H9 (cell line): ENCODE measurements at regions not wholly inside any gene's neighbourhood (a gene's known extent, or its start where the extent isn't known, plus 50 kb on each side); places are given as distances from the start of the nearest gene placed in this dataset.
"Not testable (repeated sequence)": the region's sequence is repeated elsewhere in the genome, so short reads cannot be mapped to it uniquely, and the experiment has no call there.

Experiments used
- DNase-seq: peaks from one replicate; pipeline ENCODE4 v3.0.0-alpha.2; 2017
- H2AFZ ChIP-seq: one replicate; pipeline ENCODE4 v1.6.1; 2013; ENCODE audit warnings: mild to moderate bottlenecking, low read length, control low read depth, moderate library complexity
- H2AK5ac ChIP-seq: 2 replicates; pipeline ENCODE4 v1.6.1; 2013; ENCODE audit warnings: low read length, control low read depth, mixed read lengths; ENCODE audit not compliant: insufficient read length
- H2BK120ac ChIP-seq: one replicate; pipeline ENCODE4 v1.6.1; 2013; ENCODE audit warnings: low read depth, mild to moderate bottlenecking, low read length, control low read depth, inconsistent platforms; ENCODE audit not compliant: poor library complexity, severe bottlenecking
- H2BK12ac ChIP-seq: 2 replicates; pipeline ENCODE4 v1.6.1; 2013; ENCODE audit warnings: low read length, control low read depth, mixed read lengths, low read depth; ENCODE audit not compliant: insufficient read length
- H2BK15ac ChIP-seq: 2 replicates; pipeline ENCODE4 v1.6.1; 2013; ENCODE audit warnings: low read depth, low read length, control low read depth
- H2BK20ac ChIP-seq: one replicate; pipeline ENCODE4 v1.6.1; 2013; ENCODE audit warnings: low read depth, mild to moderate bottlenecking, low read length, control low read depth, inconsistent platforms; ENCODE audit not compliant: poor library complexity, severe bottlenecking
- H2BK5ac ChIP-seq: 2 replicates; pipeline ENCODE4 v1.6.1; 2013; ENCODE audit warnings: low read length, control low read depth, mixed read lengths; ENCODE audit not compliant: insufficient read length
- H3K14ac ChIP-seq: 2 replicates; pipeline ENCODE4 v1.6.1; 2013; ENCODE audit warnings: low read length, control low read depth; ENCODE audit not compliant: insufficient read depth
- H3K18ac ChIP-seq: 2 replicates; pipeline ENCODE4 v1.6.1; 2013; ENCODE audit warnings: low read depth, mild to moderate bottlenecking, mixed read lengths, low read length, control low read depth; ENCODE audit not compliant: insufficient read length
- H3K23ac ChIP-seq: 2 replicates; pipeline ENCODE4 v1.6.1; 2013; ENCODE audit warnings: low read length, control low read depth, mixed read lengths, low read depth; ENCODE audit not compliant: insufficient read length
- H3K23me2 ChIP-seq: 2 replicates; pipeline ENCODE4 v1.6.1; 2013; ENCODE audit warnings: low read depth, mild to moderate bottlenecking, mixed read lengths, low read length, control low read depth; ENCODE audit not compliant: insufficient read length, poor library complexity, severe bottlenecking
- H3K27ac ChIP-seq: 2 replicates; pipeline ENCODE4 v1.5.1; 2013; ENCODE audit warnings: low read length, control low read depth, mixed read lengths, low read depth; ENCODE audit not compliant: insufficient read length
- H3K27me3 ChIP-seq: 2 replicates; pipeline ENCODE4 v1.6.1; 2013; ENCODE audit warnings: low read length, control low read depth, inconsistent platforms; ENCODE audit not compliant: insufficient read depth
- H3K4ac ChIP-seq: 2 replicates; pipeline ENCODE4 v1.6.1; 2013; ENCODE audit warnings: low read depth, mild to moderate bottlenecking, control low read depth, inconsistent platforms, low read length, moderate library complexity
- H3K4me1 ChIP-seq: 2 replicates; pipeline ENCODE4 v1.6.1; 2013; ENCODE audit warnings: low read length, control low read depth, inconsistent platforms; ENCODE audit not compliant: insufficient read depth
- H3K4me2 ChIP-seq: 2 replicates; pipeline ENCODE4 v1.6.1; 2013; ENCODE audit warnings: low read length, control low read depth, mixed read lengths; ENCODE audit not compliant: insufficient read length, insufficient read depth
- H3K56ac ChIP-seq: 2 replicates; pipeline ENCODE4 v1.6.1; 2013; ENCODE audit warnings: low read depth, mild to moderate bottlenecking, mixed read lengths, low read length, control low read depth; ENCODE audit not compliant: insufficient read length
- H3K79me1 ChIP-seq: 2 replicates; pipeline ENCODE4 v1.6.1; 2013; ENCODE audit warnings: low read depth, mild to moderate bottlenecking, moderate library complexity, low read length, control low read depth, inconsistent platforms; ENCODE audit not compliant: insufficient read depth, poor library complexity, severe bottlenecking
- H3K79me2 ChIP-seq: 2 replicates; pipeline ENCODE4 v1.6.1; 2013; ENCODE audit warnings: low read length, control low read depth, inconsistent platforms; ENCODE audit not compliant: insufficient read depth
- H3K9ac ChIP-seq: 2 replicates; pipeline ENCODE4 v1.6.1; 2013; ENCODE audit warnings: low read length, control low read depth, mixed read lengths; ENCODE audit not compliant: insufficient read length; ENCODE audit errors: extremely low read depth
- H3K9me3 ChIP-seq: one replicate; pipeline ENCODE4 v1.6.1; 2013; ENCODE audit warnings: low read depth, low read length, inconsistent platforms; ENCODE audit not compliant: control insufficient read depth
- H3T11ph ChIP-seq: one replicate; pipeline ENCODE4 v1.6.1; 2013; ENCODE audit warnings: mild to moderate bottlenecking, low read length, control low read depth, inconsistent platforms
- H4K20me1 ChIP-seq: one replicate; pipeline ENCODE4 v1.6.1; 2013; ENCODE audit not compliant: control insufficient read depth, insufficient read length, insufficient read depth
- H4K5ac ChIP-seq: 2 replicates; pipeline ENCODE4 v1.6.1; 2013; ENCODE audit warnings: low read depth, mild to moderate bottlenecking, mixed read lengths, low read length, control low read depth; ENCODE audit not compliant: insufficient read length
- H4K8ac ChIP-seq: replicated peaks from 2 replicates; pipeline ENCODE4 v1.6.1; 2013; ENCODE audit warnings: low read length, control low read depth, mixed read lengths, low read depth; ENCODE audit not compliant: insufficient read length
- H4K91ac ChIP-seq: 2 replicates; pipeline ENCODE4 v1.6.1; 2013; ENCODE audit warnings: low read depth, mild to moderate bottlenecking, moderate library complexity, mixed read lengths, low read length, control low read depth; ENCODE audit not compliant: insufficient read length
- H3K27ac Mint-ChIP-seq, 3 experiments: 2 replicates in 2 of 3; 3 replicates in 1 of 3; pipeline ENCODE4 v1.8.0; 2020 to 2021; ENCODE audit warnings: mixed read lengths in 3 of 3, mild to moderate bottlenecking in 1 of 3, moderate library complexity in 1 of 3
- H3K27me3 Mint-ChIP-seq: 2 replicates; pipeline ENCODE4 v1.8.0; 2021; ENCODE audit warnings: low read depth, mild to moderate bottlenecking, moderate library complexity, mixed read lengths
- H3K36me3 Mint-ChIP-seq, 3 experiments: 2 replicates in 2 of 3; 3 replicates in 1 of 3; pipeline ENCODE4 v1.8.0; 2020 to 2021; ENCODE audit warnings: low read depth in 3 of 3, mixed read lengths in 3 of 3; ENCODE audit not compliant: insufficient read depth in 1 of 3
- H3K4me1 Mint-ChIP-seq, 2 experiments: 2 replicates each; pipeline ENCODE4 v1.8.0; 2020; ENCODE audit warnings: mixed read lengths in 2 of 2
- H3K4me3 Mint-ChIP-seq, 2 experiments: 2 replicates in 1 of 2; 3 replicates in 1 of 2; pipeline ENCODE4 v1.8.0; 2020 to 2021; ENCODE audit warnings: mild to moderate bottlenecking in 2 of 2, mixed read lengths in 2 of 2, moderate library complexity in 1 of 2
- H3K9me3 Mint-ChIP-seq, 2 experiments: 2 replicates in 1 of 2; 3 replicates in 1 of 2; pipeline ENCODE4 v1.8.0; 2020; ENCODE audit warnings: mild to moderate bottlenecking in 2 of 2, mixed read lengths in 2 of 2, moderate library complexity in 1 of 2
- CTCF ChIP-seq: fragments of 200-600 bp; sonication (generic); conservative IDR thresholded peaks from 3 replicates; pipeline ENCODE4 v1.8.0; 2021; ENCODE audit warnings: antibody characterized with exemption, mild to moderate bottlenecking
- WGBS: extraction: QIAGEN DNeasy Blood & Tissue Kit; methylation state at CpG from one replicate; pipeline ENCODE4 v1.1.7; 2013; ENCODE audit warnings: missing lambda C conversion rate, low lambda C conversion rate, mixed read lengths; ENCODE audit not compliant: insufficient read length; ENCODE audit errors: extremely low coverage; 5-methylcytosine and 5-hydroxymethylcytosine counted together

- H2BK12ac ChIP-seq, result no peak overlapping the region
- no peak overlapping the region for H2BK20ac ChIP-seq
- H3K79me1 ChIP-seq, result no peaks in the 10 kb centered on the region
- H4K91ac ChIP-seq, result no peak overlapping the region
- Mint-ChIP-seq H3K4me1 (peaks cover 0 to 2% of the 10 kb centered on the region in 2 experiments; a peak in 1 of 4 replicates), H3K27ac (no peak overlapping the region), H3K36me3 (no peaks in the 10 kb centered on the region), H3K27me3 (no peaks in the 10 kb centered on the region), H3K9me3 (peaks cover 0 to 3% of the 10 kb centered on the region in 2 experiments; a peak in 1 of 5 replicates), H3K4me3 (no peak overlapping the region)
- no peak overlapping the region for H2BK15ac ChIP-seq
- H3K14ac ChIP-seq, result no peak overlapping the region
- H3K18ac ChIP-seq, result no peak overlapping the region
- H3K23me2 ChIP-seq, result no peaks in the 10 kb centered on the region
- no peak overlapping the region for H2AK5ac ChIP-seq
- no peak for DNase-seq
- no peak overlapping the region for H4K8ac ChIP-seq
- H3K9ac ChIP-seq, result no peak overlapping the region
- no peaks in the 10 kb centered on the region for H3K9me3 ChIP-seq
- TF ChIP-seq CTCF, result peak; percentile 91
- no peak overlapping the region for H3K4me2 ChIP-seq
- no peak overlapping the region for H3K4ac ChIP-seq
- H3K27me3 ChIP-seq, result no peaks in the 10 kb centered on the region
- H3K79me2 ChIP-seq, result no peaks in the 10 kb centered on the region
- no peak overlapping the region for H4K5ac ChIP-seq
- H4K20me1 ChIP-seq, result no peaks in the 10 kb centered on the region
- no peak overlapping the region for H3T11ph ChIP-seq
- H2BK5ac ChIP-seq, result no peak overlapping the region
- no CpG with 5 or more reads among the region's 4 CpGs for WGBS
- no peak overlapping the region for H3K27ac ChIP-seq
- no peak overlapping the region for H2BK120ac ChIP-seq
- no peak overlapping the region for H3K56ac ChIP-seq
- H3K4me1 ChIP-seq, result no peaks in the 10 kb centered on the region
- H3K23ac ChIP-seq, result no peak overlapping the region
- H2AFZ ChIP-seq, result no peak overlapping the region
Observed at GRCh38 chr14:44846232-44846824, 115.4 kb downstream of the KLHL28 start.

- H2BK15ac ChIP-seq, H4K8ac ChIP-seq, H3K9me3 Mint-ChIP-seq, H3K56ac ChIP-seq, H2BK120ac ChIP-seq, H4K20me1 ChIP-seq, H3K27me3 ChIP-seq, H3K79me1 ChIP-seq, H3K79me2 ChIP-seq, H2BK5ac ChIP-seq, H4K91ac ChIP-seq, H2BK12ac ChIP-seq, H2BK20ac ChIP-seq, H3K23me2 ChIP-seq, DNase-seq, H3K27me3 Mint-ChIP-seq, H3K14ac ChIP-seq, H3K36me3 Mint-ChIP-seq, H3K4me2 ChIP-seq, H3K9me3 ChIP-seq, H4K5ac ChIP-seq, H3K23ac ChIP-seq, H2AK5ac ChIP-seq, H3K27ac ChIP-seq, H3T11ph ChIP-seq, H3K4me1 Mint-ChIP-seq, H3K4me3 Mint-ChIP-seq, H3K4ac ChIP-seq, H3K18ac ChIP-seq, H3K4me1 ChIP-seq, H2AFZ ChIP-seq, H3K27ac Mint-ChIP-seq, H3K9ac ChIP-seq: not testable (repeated sequence)
- WGBS, result no CpG with 5 or more reads among the region's 9 CpGs
Observed at GRCh38 chr14:44835928-44836327, 125.8 kb downstream of the KLHL28 start.
